Activated CD4-positive, alpha-beta T cell treated with anti-CD3 and anti-CD28 coated beads, Interleukin-2, amount 10 ng/mL, durations not matched to agents 24 days and 14 days (primary cell): ENCODE measurements at regions not wholly inside any gene's neighbourhood (a gene's known extent, or its start where the extent isn't known, plus 50 kb on each side); places are given as distances from the start of the nearest gene placed in this dataset.
"Not testable (repeated sequence)": the region's sequence is repeated elsewhere in the genome, so short reads cannot be mapped to it uniquely, and the experiment has no call there.

Experiments used
- DNase-seq: peaks from one replicate; pipeline ENCODE4 v3.0.0; 2022
- H3K27ac Mint-ChIP-seq: one replicate; pipeline ENCODE4 v1.8.0; 2022; ENCODE audit warnings: mild to moderate bottlenecking, mixed read lengths
- H3K27me3 Mint-ChIP-seq: one replicate; pipeline ENCODE4 v1.8.0; 2022; ENCODE audit warnings: mixed read lengths
- H3K36me3 Mint-ChIP-seq: one replicate; pipeline ENCODE4 v1.8.0; 2022; ENCODE audit warnings: low read depth, mild to moderate bottlenecking, mixed read lengths
- H3K4me1 Mint-ChIP-seq: one replicate; pipeline ENCODE4 v1.8.0; 2021; ENCODE audit warnings: mixed read lengths
- H3K4me3 Mint-ChIP-seq: one replicate; pipeline ENCODE4 v1.8.0; 2022; ENCODE audit warnings: mild to moderate bottlenecking, moderate library complexity, mixed read lengths
- H3K9me3 Mint-ChIP-seq: one replicate; pipeline ENCODE4 v1.8.0; 2021; ENCODE audit warnings: mixed read lengths
- intact Hi-C: fragments of 100-400 bp; cut with micrococcal nuclease; formaldehyde crosslinking; loops from one replicate; pipeline ENCODE4 v1.15.1; 2023

GRCh38 chr11:116355104-116355503 is 417.7 kb downstream of the BUD13 start:
- Mint-ChIP-seq H3K4me1 (no peaks in the 10 kb centered on the region), H3K36me3 (no peaks in the 10 kb centered on the region), H3K9me3 (no peaks in the 10 kb centered on the region), H3K4me3 (no peak overlapping the region), H3K27me3 (no peaks in the 10 kb centered on the region), H3K27ac (no peak overlapping the region)
- intact Hi-C loops, result no loop called here
- no peak for DNase-seq

GRCh38 chr11:116353589-116353988 is 419.2 kb downstream of the BUD13 start:
- Mint-ChIP-seq H3K36me3 (no peaks in the 10 kb centered on the region), H3K4me3 (no peak overlapping the region), H3K27me3 (no peaks in the 10 kb centered on the region), H3K4me1 (no peaks in the 10 kb centered on the region), H3K9me3 (no peaks in the 10 kb centered on the region), H3K27ac (no peak overlapping the region)
- intact Hi-C loops, result no loop called here
- DNase-seq, result no peak

GRCh38 chr11:116352881-116353280 is 419.9 kb downstream of the BUD13 start:
- Mint-ChIP-seq H3K27ac (no peak overlapping the region), H3K4me3 (no peak overlapping the region), H3K9me3 (peaks cover 4% of the 10 kb centered on the region), H3K36me3 (no peaks in the 10 kb centered on the region), H3K4me1 (no peaks in the 10 kb centered on the region), H3K27me3 (no peaks in the 10 kb centered on the region)
- intact Hi-C loops, result no loop called here
- DNase-seq, result no peak

DNA sequence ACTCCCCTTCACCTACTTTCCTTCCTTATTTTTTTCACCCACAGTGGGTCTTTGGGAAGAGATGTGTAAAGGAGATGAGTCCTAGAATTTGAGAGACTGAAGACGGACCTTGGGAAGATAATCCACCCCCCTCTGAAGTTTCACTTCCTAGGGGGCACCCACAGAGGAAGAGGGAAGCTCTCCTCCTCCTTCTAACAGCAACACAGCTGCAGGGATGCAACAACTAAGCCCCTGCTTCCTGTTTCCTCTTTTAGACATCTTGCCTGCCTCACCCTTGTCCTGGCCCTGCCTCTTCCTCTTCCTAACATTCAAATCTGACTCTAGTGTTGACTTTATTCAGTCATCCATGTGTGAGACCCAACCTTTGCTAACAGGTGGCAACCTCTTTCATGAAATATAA is 424.6 kb downstream of the BUD13 start:
- intact Hi-C loops, result no loop called here
- Mint-ChIP-seq H3K9me3 (peaks cover 4% of the 10 kb centered on the region), H3K4me1 (no peaks in the 10 kb centered on the region), H3K36me3 (no peaks in the 10 kb centered on the region), H3K27ac (no peak overlapping the region), H3K27me3 (no peaks in the 10 kb centered on the region), H3K4me3 (no peak overlapping the region)
- no peak for DNase-seq

- Mint-ChIP-seq H3K27ac (no peak overlapping the region), H3K4me1 (no peaks in the 10 kb centered on the region), H3K4me3 (no peak overlapping the region), H3K36me3 (no peaks in the 10 kb centered on the region), H3K27me3 (no peaks in the 10 kb centered on the region), H3K9me3 (peaks cover 4% of the 10 kb centered on the region)
- intact Hi-C loops, result no loop called here
- DNase-seq, result no peak
These were observed 427.2 kb downstream of the BUD13 start for GRCh38 chr11:116345575-116345974.

DNA sequence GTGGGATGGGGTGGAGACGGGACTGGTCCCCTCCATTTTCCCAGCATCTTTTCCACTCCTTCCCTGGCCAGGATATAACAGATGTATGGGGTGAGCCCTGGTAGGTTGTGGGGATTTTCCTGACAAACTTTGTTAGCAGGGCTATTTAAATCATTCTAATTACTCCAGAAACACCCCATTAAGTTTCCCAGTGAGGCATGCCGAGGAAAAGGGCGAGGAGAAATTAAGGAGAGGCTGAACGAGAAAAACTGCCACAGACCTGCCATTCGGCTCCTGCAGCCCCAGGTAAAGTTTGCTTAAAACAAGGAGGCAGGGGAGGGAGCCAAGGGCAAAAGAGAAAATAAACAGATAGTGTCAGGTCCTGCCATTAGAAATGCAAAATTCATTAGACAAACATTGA is 428.2 kb downstream of the BUD13 start:
- no peak overlapping the region for H3K27ac Mint-ChIP-seq
- no peaks in the 10 kb centered on the region for H3K27me3 Mint-ChIP-seq
- H3K4me3 Mint-ChIP-seq, result no peak overlapping the region
- no peaks in the 10 kb centered on the region for H3K36me3 Mint-ChIP-seq
- peaks cover 4% of the 10 kb centered on the region for H3K9me3 Mint-ChIP-seq
- DNase-seq, result no peak
- intact Hi-C loops, result no loop called here
- H3K4me1 Mint-ChIP-seq, result no peaks in the 10 kb centered on the region

DNA sequence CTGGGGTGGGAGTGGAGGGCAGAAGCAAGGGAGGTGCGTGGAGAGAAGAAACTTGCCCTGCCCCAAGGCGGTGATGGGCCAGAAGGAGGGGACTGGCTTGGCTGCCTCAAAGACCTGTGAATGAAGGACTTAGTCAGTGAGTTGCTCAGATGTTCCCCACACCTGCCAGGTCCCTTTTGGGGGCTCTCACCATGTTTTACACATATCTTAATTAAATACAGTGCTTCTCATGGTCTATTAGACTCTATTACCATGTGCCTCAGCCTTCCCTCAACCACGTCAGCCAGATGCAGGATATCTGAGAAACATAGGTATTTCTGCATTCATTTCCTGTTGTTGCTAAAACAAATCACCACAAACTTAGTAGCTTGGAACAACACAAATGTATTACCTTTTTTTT is 429.5 kb downstream of the BUD13 start:
- H3K9me3 Mint-ChIP-seq, result peaks cover 1% of the 10 kb centered on the region
- intact Hi-C loops, result no loop called here
- no peak for DNase-seq
- no peak overlapping the region for H3K4me3 Mint-ChIP-seq
- no peak overlapping the region for H3K27ac Mint-ChIP-seq
- no peaks in the 10 kb centered on the region for H3K4me1 Mint-ChIP-seq
- H3K36me3 Mint-ChIP-seq, result no peaks in the 10 kb centered on the region
- H3K27me3 Mint-ChIP-seq, result no peaks in the 10 kb centered on the region

DNA sequence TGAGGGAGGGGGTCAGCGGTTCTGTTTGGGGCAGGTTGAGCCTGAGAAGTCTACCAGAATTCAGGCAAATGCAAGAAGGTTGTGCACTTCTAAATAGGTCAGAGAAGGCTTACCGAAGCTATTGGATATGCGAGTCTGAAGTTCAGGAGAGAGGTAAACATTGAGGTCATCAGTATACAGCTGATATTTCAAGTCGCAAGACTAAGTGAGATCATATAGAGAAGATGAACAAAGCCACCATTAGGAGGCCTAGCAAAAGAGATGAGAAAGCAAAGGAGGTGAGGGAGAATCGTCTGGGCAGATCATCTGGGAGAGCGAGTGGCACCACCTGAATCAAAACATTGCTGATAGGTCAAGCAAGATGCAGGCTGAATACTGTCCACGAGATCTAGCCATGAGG is 430.6 kb downstream of the BUD13 start:
- Mint-ChIP-seq H3K9me3 (no peaks in the 10 kb centered on the region), H3K36me3 (no peaks in the 10 kb centered on the region), H3K4me1 (no peaks in the 10 kb centered on the region), H3K27me3 (no peaks in the 10 kb centered on the region), H3K4me3 (no peak overlapping the region), H3K27ac (no peak overlapping the region)
- intact Hi-C loops, result no loop called here
- no peak for DNase-seq

DNA sequence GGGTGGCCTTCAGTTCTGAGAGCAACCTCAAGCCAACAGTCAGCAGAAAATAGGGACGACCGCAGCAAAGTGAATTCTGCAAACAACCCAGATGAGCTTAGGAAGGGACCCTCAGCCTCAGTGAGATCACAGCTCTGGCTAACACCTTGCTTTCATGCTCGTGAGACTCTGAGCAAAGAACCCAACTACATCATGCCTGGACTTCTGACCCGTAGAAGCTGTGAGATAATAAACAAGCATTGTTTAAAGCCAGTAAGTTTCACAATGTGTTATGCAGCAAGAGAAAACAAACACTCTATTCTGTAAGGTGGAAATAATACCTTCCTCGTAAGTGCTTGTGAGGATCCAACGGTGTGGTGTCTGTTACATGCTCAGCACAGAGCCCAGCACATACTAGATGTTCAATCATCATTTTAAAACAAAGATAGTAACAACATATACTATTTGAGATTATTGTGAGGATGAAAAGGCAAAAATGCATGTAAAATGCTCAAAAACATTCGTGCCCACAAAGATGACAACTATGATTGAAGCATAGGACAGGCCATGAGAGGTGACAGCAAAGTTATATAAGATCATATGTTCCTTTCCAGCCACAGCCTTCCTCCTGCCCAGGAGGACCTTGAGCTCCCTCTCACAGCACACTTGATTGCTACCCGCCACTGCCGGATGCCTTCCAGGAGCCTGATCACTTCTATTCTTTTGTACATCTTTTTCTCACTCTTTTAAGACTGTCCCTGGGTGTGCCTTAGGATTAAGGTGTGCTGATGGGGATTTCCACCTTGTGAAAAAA is 433.3 kb downstream of the BUD13 start:
- H3K4me3 Mint-ChIP-seq, result no peak overlapping the region
- no peaks in the 10 kb centered on the region for H3K9me3 Mint-ChIP-seq
- DNase-seq, result no peak
- no peaks in the 10 kb centered on the region for H3K4me1 Mint-ChIP-seq
- H3K27ac Mint-ChIP-seq, result no peak overlapping the region
- H3K27me3 Mint-ChIP-seq, result no peaks in the 10 kb centered on the region
- intact Hi-C loops, result no loop called here
- H3K36me3 Mint-ChIP-seq, result no peaks in the 10 kb centered on the region

- H3K9me3 Mint-ChIP-seq, H3K27me3 Mint-ChIP-seq, H3K4me3 Mint-ChIP-seq, H3K36me3 Mint-ChIP-seq, H3K27ac Mint-ChIP-seq, DNase-seq, H3K4me1 Mint-ChIP-seq, intact Hi-C loops: not testable (repeated sequence)
These were observed 434.3 kb downstream of the BUD13 start for GRCh38 chr11:116338500-116338899.

DNA sequence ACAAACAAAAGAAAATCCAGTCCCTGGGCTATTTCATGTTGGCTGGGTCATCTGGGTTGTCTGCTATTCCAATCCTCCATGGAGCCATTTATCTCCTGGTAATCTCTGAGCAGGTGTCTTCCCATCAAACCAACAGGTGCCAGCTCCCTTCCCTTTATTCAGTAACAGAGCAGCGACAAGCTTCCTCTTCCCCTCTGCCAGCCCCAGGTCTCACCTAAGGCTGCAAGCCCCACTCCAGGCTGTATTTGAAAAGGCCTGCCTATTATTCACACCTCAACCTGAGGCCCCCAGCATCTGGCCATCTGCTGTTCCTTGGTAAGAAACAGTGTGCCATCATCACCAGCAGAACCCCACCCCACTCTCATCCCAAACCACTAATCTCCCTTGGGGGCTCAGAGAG is 436.2 kb downstream of the BUD13 start:
- no peak overlapping the region for H3K4me3 Mint-ChIP-seq
- no peak overlapping the region for H3K27ac Mint-ChIP-seq
- H3K36me3 Mint-ChIP-seq, result no peaks in the 10 kb centered on the region
- no peaks in the 10 kb centered on the region for H3K9me3 Mint-ChIP-seq
- no peak for DNase-seq
- intact Hi-C loops, result no loop called here
- H3K4me1 Mint-ChIP-seq, result no peaks in the 10 kb centered on the region
- H3K27me3 Mint-ChIP-seq, result no peaks in the 10 kb centered on the region

DNA sequence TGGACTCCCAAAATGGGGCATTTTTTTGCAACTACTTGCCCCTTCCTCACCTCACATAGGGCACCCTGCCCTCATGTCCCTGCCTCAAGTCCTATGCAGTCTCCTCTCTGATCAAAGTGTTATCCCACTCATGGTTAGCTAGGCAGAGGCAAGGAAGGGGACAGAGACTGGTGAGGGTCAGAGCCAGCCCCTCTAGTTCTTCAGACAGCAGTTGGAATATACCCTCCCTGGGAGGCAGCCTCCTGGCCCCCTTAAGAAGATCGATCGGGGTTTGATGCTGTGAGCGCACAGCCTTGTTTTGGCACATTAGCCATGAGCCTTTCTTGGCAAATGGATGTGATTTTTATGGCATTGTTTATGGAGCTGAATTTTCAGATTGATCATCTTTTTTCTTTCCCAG is 436.9 kb downstream of the BUD13 start:
- Mint-ChIP-seq H3K27ac (no peak overlapping the region), H3K36me3 (no peaks in the 10 kb centered on the region), H3K4me3 (no peak overlapping the region), H3K9me3 (no peaks in the 10 kb centered on the region), H3K27me3 (no peaks in the 10 kb centered on the region), H3K4me1 (no peaks in the 10 kb centered on the region)
- DNase-seq, result no peak
- intact Hi-C loops, result no loop called here

DNA sequence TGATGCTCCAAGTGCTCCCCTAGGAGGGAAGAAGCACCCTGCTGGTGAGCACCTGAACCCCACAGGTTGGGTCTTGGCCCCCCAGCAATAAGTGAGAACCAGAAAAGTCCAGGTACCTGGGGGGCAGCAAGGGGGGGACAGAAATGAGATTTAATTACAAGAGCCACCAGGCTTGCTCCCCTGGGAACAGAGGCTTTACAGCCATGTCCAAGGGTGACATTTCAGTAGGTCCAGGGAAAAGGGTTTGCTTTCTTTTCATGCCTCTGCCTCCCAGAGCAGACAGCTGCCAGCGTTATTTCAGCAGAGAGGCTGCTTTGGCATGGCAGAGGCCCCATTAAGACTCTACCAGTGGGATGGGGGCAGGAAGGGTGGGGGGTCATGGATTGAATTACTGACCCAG is 437.7 kb downstream of the BUD13 start:
- Mint-ChIP-seq H3K4me1 (no peaks in the 10 kb centered on the region), H3K27me3 (no peaks in the 10 kb centered on the region), H3K9me3 (no peaks in the 10 kb centered on the region), H3K4me3 (no peak overlapping the region), H3K36me3 (no peaks in the 10 kb centered on the region), H3K27ac (no peak overlapping the region)
- intact Hi-C loops, result no loop called here
- no peak for DNase-seq

DNA sequence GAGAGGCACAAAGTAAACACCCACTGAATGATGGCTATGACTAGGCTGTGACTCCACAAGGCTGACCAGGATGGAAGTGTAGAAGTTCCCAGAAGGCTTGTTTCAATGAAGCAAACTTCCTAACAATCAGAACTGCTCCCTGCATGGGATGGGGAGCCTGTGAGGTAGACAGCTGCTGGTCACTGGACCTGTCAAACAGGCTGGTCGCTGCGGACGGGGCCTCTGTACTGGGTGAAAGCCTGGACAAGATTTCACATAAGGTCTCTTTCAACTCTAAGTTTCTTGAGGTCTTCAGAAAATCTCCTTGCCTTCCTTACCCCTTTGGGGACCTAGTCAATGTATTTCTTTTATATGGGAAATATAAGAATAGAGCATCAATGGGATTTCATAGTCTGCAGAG is 438.2 kb downstream of the BUD13 start:
- Mint-ChIP-seq H3K36me3 (no peaks in the 10 kb centered on the region), H3K9me3 (no peaks in the 10 kb centered on the region), H3K4me1 (no peaks in the 10 kb centered on the region), H3K4me3 (no peak overlapping the region), H3K27ac (no peak overlapping the region), H3K27me3 (no peaks in the 10 kb centered on the region)
- intact Hi-C loops, result no loop called here
- DNase-seq, result no peak

GRCh38 chr11:116333001-116333535 is 439.7 kb downstream of the BUD13 start:
- intact Hi-C loops, result no loop called here

More at GRCh38 chr11:116333001-116333535, 439.7 kb downstream of the BUD13 start:
- H3K9me3 Mint-ChIP-seq, result no peaks in the 10 kb centered on the region
- no peak for DNase-seq
- H3K4me3 Mint-ChIP-seq, result no peak overlapping the region
- H3K27ac Mint-ChIP-seq, result no peak overlapping the region
- no peaks in the 10 kb centered on the region for H3K4me1 Mint-ChIP-seq
- no peaks in the 10 kb centered on the region for H3K27me3 Mint-ChIP-seq
- no peaks in the 10 kb centered on the region for H3K36me3 Mint-ChIP-seq
